HepG2 (cell line): ENCODE measurements at regions not wholly inside any gene's neighbourhood (a gene's known extent, or its start where the extent isn't known, plus 50 kb on each side); places are given as distances from the start of the nearest gene placed in this dataset.

Experiments used
- ATAC-seq: fragments of 200-7000 bp; cut with Tn5 transposase; 3 replicates; pipeline ENCODE4 v1.9.1; 2020; ENCODE audit warnings: mild to moderate bottlenecking, moderate library complexity
- BruUV-seq: library from RNA; stranded (reverse); fragments of 400-500 nt; replicated peaks from 2 replicates; lab custom pipeline; 2021; lab: Mats Ljungman, UMichigan
- CTCF ChIA-PET: fragments of 300-600 bp; formaldehyde crosslinking; extraction: SDS; loops from one replicate; lab custom pipeline; 2021; ENCODE audit warnings: low total read pairs, inconsistent platforms, low intra/inter-chr PET ratio; lab: Yijun Ruan, JAX
- POLR2A ChIA-PET: fragments of 350-600 bp; sonication (Branson Sonifier 250); formaldehyde crosslinking; loops from one replicate; lab custom pipeline; 2020; ENCODE audit warnings: antibody characterized with exemption, inconsistent platforms; lab: Yijun Ruan, JAX
- DNase-seq: peaks from one replicate; pipeline ENCODE4 v3.0.0-alpha.2; 2015; ENCODE audit warnings: low spot score
- FAIRE-seq: peaks from 3 replicates; lab custom pipeline; 2011; peaks lifted over from hg19 to GRCh38; lab: Jason Lieb, UNC
- H2AFZ ChIP-seq: one replicate; pipeline ENCODE4 v1.6.1; 2011; ENCODE audit warnings: low read length, inconsistent platforms
- H3K27ac ChIP-seq: fragments of 300-600 bp; 3 replicates; pipeline ENCODE4 v1.8.0; 2011; ENCODE audit warnings: mixed run types, mild to moderate bottlenecking, mixed read lengths, low read length, inconsistent platforms; ENCODE audit not compliant: insufficient read depth; ENCODE audit errors: extremely low read length
- H3K27me3 ChIP-seq, 2 experiments: fragments of 200-600 bp in 1 of 2; 2 replicates in 1 of 2; 3 replicates in 1 of 2; pipeline versions ENCODE4 v1.6.0 to v1.8.0; 2011; ENCODE audit warnings: low read length in 2 of 2, mild to moderate bottlenecking in 2 of 2, moderate library complexity in 2 of 2, inconsistent platforms in 1 of 2; ENCODE audit not compliant: insufficient read depth in 2 of 2, control insufficient read depth in 1 of 2
- H3K36me3 ChIP-seq, 2 experiments: fragments of 200-600 bp in 1 of 2; replicated peaks in 1 of 2; 2 replicates in 1 of 2; 3 replicates in 1 of 2; pipeline versions ENCODE4 v1.5.1 to v1.8.0; 2011; ENCODE audit warnings: low read length in 2 of 2, inconsistent platforms in 1 of 2; ENCODE audit not compliant: insufficient read depth in 2 of 2, control insufficient read depth in 1 of 2
- H3K4me1 ChIP-seq: 2 replicates; pipeline ENCODE4 v1.5.1; 2012; ENCODE audit warnings: low read length, inconsistent platforms; ENCODE audit not compliant: insufficient read depth
- H3K4me2 ChIP-seq: 2 replicates; pipeline ENCODE4 v1.6.0; 2011; ENCODE audit warnings: low read depth, low read length, inconsistent platforms
- H3K4me3 ChIP-seq, 3 experiments: fragments of 200-600 bp in 1 of 3; sonication (generic), shearing (Covaris generic) in 1 of 3; replicated peaks in 1 of 3; 2 replicates each; pipeline ENCODE4 v1.5.1; 2011 to 2016; ENCODE audit warnings: low read length in 3 of 3, inconsistent platforms in 2 of 3, low read depth in 2 of 3, mild to moderate bottlenecking in 2 of 3, control low read depth in 1 of 3, mixed read lengths in 1 of 3; ENCODE audit not compliant: insufficient read depth in 1 of 3
- H3K79me2 ChIP-seq: one replicate; pipeline ENCODE4 v1.6.1; 2011; ENCODE audit warnings: low read length, inconsistent platforms; ENCODE audit not compliant: insufficient read depth
- H3K9ac ChIP-seq: 2 replicates; pipeline ENCODE4 v1.6.0; 2011; ENCODE audit warnings: mild to moderate bottlenecking, low read depth, low read length, inconsistent platforms; ENCODE audit not compliant: insufficient read depth
- H3K9me3 ChIP-seq: 2 replicates; pipeline ENCODE4 v1.5.1; 2012; ENCODE audit warnings: mild to moderate bottlenecking, low read length
- H4K20me1 ChIP-seq: 2 replicates; pipeline ENCODE4 v1.6.0; 2011; ENCODE audit warnings: inconsistent platforms, mild to moderate bottlenecking, low read length, moderate library complexity; ENCODE audit not compliant: insufficient read depth
- REPIN1 ChIP-seq: sonication (generic); formaldehyde crosslinking; IDR thresholded peaks from 2 replicates; pipeline ENCODE4 v1.8.0; 2022; ENCODE audit warnings: missing genetic modification reagents, low read depth, mild to moderate bottlenecking, borderline replicate concordance
- SOX5 ChIP-seq: IDR thresholded peaks from 2 replicates; pipeline ENCODE4 v1.6.1; 2016; ENCODE audit warnings: borderline replicate concordance
- ZFY ChIP-seq: sonication (generic); formaldehyde crosslinking; IDR thresholded peaks from 2 replicates; pipeline ENCODE4 v1.4.0; 2020; ENCODE audit warnings: missing genetic modification reagents
- ZNF317 ChIP-seq: sonication (generic); formaldehyde crosslinking; IDR thresholded peaks from 2 replicates; pipeline ENCODE4 v1.5.0; 2020; ENCODE audit warnings: mild to moderate bottlenecking, missing genetic modification reagents
- ZNF343 ChIP-seq: sonication (generic); formaldehyde crosslinking; IDR thresholded peaks from 2 replicates; pipeline ENCODE4 v1.4.0; 2020; ENCODE audit warnings: mild to moderate bottlenecking, missing genetic modification reagents
- ZNF7 ChIP-seq: IDR thresholded peaks from 2 replicates; pipeline ENCODE4 v1.6.1; 2016; ENCODE audit warnings: missing biosample characterization, missing genetic modification reagents
- ZNF780A ChIP-seq: sonication (generic); formaldehyde crosslinking; IDR thresholded peaks from 2 replicates; pipeline ENCODE4 v1.8.0; 2022; ENCODE audit warnings: mild to moderate bottlenecking, missing genetic modification reagents, moderate library complexity
- ZNF841 ChIP-seq: sonication (generic); formaldehyde crosslinking; IDR thresholded peaks from 2 replicates; pipeline ENCODE4 v1.8.1; 2023; ENCODE audit warnings: missing genetic modification reagents, borderline replicate concordance
- WGBS: methylation state at CpG from one replicate; pipeline ENCODE4 v1.1.6; 2017; ENCODE audit warnings: low lambda C conversion rate; 5-methylcytosine and 5-hydroxymethylcytosine counted together
- in situ Hi-C: cut with HindIII; loops from 2 replicates; pipeline ENCODE4 v1.10.0; 2017; ENCODE audit warnings: low pct_unique_long_range_greater_than_20kb; ENCODE audit not compliant: extremely low pct_ligation_motif_present
- intact Hi-C: fragments of 100-400 bp; cut with micrococcal nuclease; formaldehyde crosslinking; loops from one replicate; pipeline ENCODE4 v1.10.0; 2022; ENCODE audit not compliant: unreplicated experiment
- TF ChIP-seq, protein P1 (sequence below): sonication (generic); formaldehyde crosslinking; IDR thresholded peaks from 2 replicates; pipeline ENCODE4 v1.5.0; 2020; ENCODE audit warnings: missing genetic modification reagents, mild to moderate bottlenecking, borderline replicate concordance
- TF ChIP-seq, protein P2 (sequence below): sonication (generic); formaldehyde crosslinking; IDR thresholded peaks from 2 replicates; pipeline ENCODE4; 2020; ENCODE audit warnings: missing genetic modification reagents, mild to moderate bottlenecking, borderline replicate concordance
- TF ChIP-seq, protein P3 (sequence below): sonication (generic); formaldehyde crosslinking; conservative IDR thresholded peaks from 2 replicates; pipeline ENCODE4 v1.4.0; 2020; ENCODE audit warnings: mild to moderate bottlenecking, missing genetic modification reagents, moderate library complexity
- TF ChIP-seq, protein P4 (sequence below): sonication (generic); formaldehyde crosslinking; IDR thresholded peaks from 2 replicates; pipeline ENCODE4 v1.5.1; 2020; ENCODE audit warnings: missing genetic modification reagents, mild to moderate bottlenecking, borderline replicate concordance

DNA sequence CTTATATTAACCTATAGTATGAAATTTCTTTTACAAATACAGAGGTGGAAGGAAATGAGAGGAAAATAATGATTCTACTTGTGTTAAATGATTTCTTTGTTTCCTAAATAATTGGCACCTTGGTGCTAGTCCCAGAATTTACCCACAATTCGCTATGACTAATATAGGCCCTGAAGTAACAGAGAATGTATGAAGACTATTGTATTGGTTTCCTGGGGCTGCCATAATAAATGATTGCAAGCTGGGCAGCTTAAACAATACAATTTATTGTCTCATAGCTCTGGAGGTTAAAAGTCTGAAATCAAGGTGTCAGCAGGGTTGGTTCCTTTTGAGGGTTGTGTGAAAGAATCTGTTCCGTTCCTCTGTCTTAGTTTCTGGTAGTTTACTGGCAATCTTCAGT lies 74.8 kb upstream of the GPRIN3 start:
- Histone ChIP-seq H2AFZ (no peak overlapping the region), H4K20me1 (no peaks in the 10 kb centered on the region), H3K9ac (no peak overlapping the region), H3K4me3 (no peak overlapping the region), H3K27me3 (no peaks in the 10 kb centered on the region), H3K4me2 (no peak overlapping the region), H3K4me1 (no peaks in the 10 kb centered on the region), H3K36me3 (no peaks in the 10 kb centered on the region), H3K79me2 (no peaks in the 10 kb centered on the region), H3K9me3 (no peaks in the 10 kb centered on the region), H3K27ac (no peak overlapping the region)
- DNase-seq, result no peak
- ATAC-seq, result no peak
- no TSS peak for BruUV-seq
- in situ Hi-C loops, result no loop called here
- TF ChIP-seq ZFY (no peak), ZNF841 (CRISPR knock-in tag) (no peak), ZNF317 (CRISPR knock-in tag) (no peak)
- TF ChIP-seq, protein P1, sequence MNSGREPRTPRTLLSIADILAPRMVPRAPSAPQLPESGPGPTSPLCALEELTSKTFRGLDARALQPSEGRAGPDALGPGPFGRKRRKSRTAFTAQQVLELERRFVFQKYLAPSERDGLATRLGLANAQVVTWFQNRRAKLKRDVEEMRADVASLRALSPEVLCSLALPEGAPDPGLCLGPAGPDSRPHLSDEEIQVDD (CRISPR knock-in tag), result no peak
- WGBS, result 0% methylated on average over 2 of the region's 2 CpGs
- CTCF ChIA-PET, result no interaction called here
- intact Hi-C loops, result no loop called here
- no peak for FAIRE-seq
- POLR2A ChIA-PET, result no interaction called here

DNA sequence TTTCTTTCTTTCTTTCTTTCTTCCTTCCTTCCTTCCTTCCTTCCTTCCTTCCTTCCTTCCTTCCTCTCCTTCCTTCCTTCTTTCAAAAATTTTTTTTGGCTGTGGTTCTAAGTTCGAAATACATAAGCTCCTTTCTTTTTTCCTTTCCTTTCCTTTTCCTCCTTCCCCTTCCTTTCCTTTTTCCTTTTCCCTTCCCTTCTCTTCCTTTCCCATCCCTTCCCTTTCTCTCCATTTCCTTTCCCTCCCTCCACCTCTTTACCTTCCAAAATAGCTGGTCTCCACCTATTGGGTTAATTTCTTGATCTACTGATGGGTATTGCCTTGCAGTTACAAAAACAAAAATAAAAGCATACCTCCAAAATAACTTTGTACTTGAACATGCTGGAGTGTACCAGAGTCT lies 73.4 kb upstream of the GPRIN3 start:
- CTCF ChIA-PET, result no interaction called here
- FAIRE-seq, result no peak
- TF ChIP-seq, protein P2, sequence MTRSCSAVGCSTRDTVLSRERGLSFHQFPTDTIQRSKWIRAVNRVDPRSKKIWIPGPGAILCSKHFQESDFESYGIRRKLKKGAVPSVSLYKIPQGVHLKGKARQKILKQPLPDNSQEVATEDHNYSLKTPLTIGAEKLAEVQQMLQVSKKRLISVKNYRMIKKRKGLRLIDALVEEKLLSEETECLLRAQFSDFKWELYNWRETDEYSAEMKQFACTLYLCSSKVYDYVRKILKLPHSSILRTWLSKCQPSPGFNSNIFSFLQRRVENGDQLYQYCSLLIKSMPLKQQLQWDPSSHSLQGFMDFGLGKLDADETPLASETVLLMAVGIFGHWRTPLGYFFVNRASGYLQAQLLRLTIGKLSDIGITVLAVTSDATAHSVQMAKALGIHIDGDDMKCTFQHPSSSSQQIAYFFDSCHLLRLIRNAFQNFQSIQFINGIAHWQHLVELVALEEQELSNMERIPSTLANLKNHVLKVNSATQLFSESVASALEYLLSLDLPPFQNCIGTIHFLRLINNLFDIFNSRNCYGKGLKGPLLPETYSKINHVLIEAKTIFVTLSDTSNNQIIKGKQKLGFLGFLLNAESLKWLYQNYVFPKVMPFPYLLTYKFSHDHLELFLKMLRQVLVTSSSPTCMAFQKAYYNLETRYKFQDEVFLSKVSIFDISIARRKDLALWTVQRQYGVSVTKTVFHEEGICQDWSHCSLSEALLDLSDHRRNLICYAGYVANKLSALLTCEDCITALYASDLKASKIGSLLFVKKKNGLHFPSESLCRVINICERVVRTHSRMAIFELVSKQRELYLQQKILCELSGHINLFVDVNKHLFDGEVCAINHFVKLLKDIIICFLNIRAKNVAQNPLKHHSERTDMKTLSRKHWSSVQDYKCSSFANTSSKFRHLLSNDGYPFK (CRISPR knock-in tag), result no peak
- TF ChIP-seq, protein P3, sequence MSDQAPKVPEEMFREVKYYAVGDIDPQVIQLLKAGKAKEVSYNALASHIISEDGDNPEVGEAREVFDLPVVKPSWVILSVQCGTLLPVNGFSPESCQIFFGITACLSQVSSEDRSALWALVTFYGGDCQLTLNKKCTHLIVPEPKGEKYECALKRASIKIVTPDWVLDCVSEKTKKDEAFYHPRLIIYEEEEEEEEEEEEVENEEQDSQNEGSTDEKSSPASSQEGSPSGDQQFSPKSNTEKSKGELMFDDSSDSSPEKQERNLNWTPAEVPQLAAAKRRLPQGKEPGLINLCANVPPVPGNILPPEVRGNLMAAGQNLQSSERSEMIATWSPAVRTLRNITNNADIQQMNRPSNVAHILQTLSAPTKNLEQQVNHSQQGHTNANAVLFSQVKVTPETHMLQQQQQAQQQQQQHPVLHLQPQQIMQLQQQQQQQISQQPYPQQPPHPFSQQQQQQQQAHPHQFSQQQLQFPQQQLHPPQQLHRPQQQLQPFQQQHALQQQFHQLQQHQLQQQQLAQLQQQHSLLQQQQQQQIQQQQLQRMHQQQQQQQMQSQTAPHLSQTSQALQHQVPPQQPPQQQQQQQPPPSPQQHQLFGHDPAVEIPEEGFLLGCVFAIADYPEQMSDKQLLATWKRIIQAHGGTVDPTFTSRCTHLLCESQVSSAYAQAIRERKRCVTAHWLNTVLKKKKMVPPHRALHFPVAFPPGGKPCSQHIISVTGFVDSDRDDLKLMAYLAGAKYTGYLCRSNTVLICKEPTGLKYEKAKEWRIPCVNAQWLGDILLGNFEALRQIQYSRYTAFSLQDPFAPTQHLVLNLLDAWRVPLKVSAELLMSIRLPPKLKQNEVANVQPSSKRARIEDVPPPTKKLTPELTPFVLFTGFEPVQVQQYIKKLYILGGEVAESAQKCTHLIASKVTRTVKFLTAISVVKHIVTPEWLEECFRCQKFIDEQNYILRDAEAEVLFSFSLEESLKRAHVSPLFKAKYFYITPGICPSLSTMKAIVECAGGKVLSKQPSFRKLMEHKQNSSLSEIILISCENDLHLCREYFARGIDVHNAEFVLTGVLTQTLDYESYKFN (CRISPR knock-in tag), result no peak
- TF ChIP-seq ZNF7 (CRISPR knock-in tag), result no peak
- no peak for TF ChIP-seq ZNF780A (CRISPR knock-in tag)
- TF ChIP-seq ZNF343, result no peak
- TF ChIP-seq REPIN1 (CRISPR knock-in tag), result no peak
- TF ChIP-seq, protein P4, sequence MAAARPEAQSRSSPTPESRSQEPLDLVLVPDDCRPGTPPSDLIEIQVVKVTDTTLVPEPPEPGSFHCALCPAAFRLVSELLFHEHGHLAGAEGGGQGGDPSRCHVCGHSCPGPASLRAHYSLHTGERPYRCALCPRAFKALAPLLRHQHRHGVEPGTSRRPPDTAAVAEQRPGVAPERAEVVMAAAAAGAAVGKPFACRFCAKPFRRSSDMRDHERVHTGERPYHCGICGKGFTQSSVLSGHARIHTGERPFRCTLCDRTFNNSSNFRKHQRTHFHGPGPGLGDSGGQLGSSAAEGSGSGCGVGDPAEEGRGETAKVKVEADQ (CRISPR knock-in tag), result no peak
- TF ChIP-seq SOX5 (CRISPR knock-in tag), result no peak

More for the DNA sequence above, 73.4 kb upstream of the GPRIN3 start:
- no peaks in the 10 kb centered on the region for H4K20me1 ChIP-seq
- H3K36me3 ChIP-seq, result no peaks in the 10 kb centered on the region
- H3K9ac ChIP-seq, result no peak overlapping the region
- no peak for DNase-seq
- no peak overlapping the region for H3K27ac ChIP-seq
- H3K9me3 ChIP-seq, result no peaks in the 10 kb centered on the region
- H3K4me2 ChIP-seq, result no peak overlapping the region
- no peaks in the 10 kb centered on the region for H3K4me1 ChIP-seq
- ATAC-seq, result no peak
- no peaks in the 10 kb centered on the region for H3K79me2 ChIP-seq
- H2AFZ ChIP-seq, result no peak overlapping the region
- 0% methylated on average over 1 of the region's 1 CpG for WGBS
- POLR2A ChIA-PET, result no interaction called here
- BruUV-seq, result no TSS peak
- in situ Hi-C loops, result no loop called here
- intact Hi-C loops, result no loop called here
- no peaks in the 10 kb centered on the region for H3K27me3 ChIP-seq
- H3K4me3 ChIP-seq, result no peak overlapping the region
